Mesenchymal stem cell (in vitro differentiated cells and primary cell): ENCODE measurements at regions not wholly inside any gene's neighbourhood (a gene's known extent, or its start where the extent isn't known, plus 50 kb on each side); places are given as distances from the start of the nearest gene placed in this dataset.
A peak's percentile ranks its signal among the peaks of the same experiment; 100 is the strongest.

ENCODE experiments used
- DNase-seq: peaks from one replicate; pipeline ENCODE4 v3.0.0-alpha.2; 2013
- H2AFZ ChIP-seq: one replicate; pipeline ENCODE4 v1.6.1; 2013; ENCODE audit warnings: low read depth, mild to moderate bottlenecking, control low read depth, inconsistent platforms, low read length, moderate library complexity
- H2AK5ac ChIP-seq: 2 replicates; pipeline ENCODE4 v1.6.1; 2013; ENCODE audit warnings: low read length, moderate library complexity, mild to moderate bottlenecking, inconsistent platforms; ENCODE audit not compliant: severe bottlenecking
- H2BK120ac ChIP-seq: one replicate; pipeline ENCODE4 v1.6.1; 2013; ENCODE audit warnings: low read depth, mild to moderate bottlenecking, inconsistent platforms, low read length, moderate library complexity
- H2BK12ac ChIP-seq, 2 experiments: one replicate each; pipeline ENCODE4 v1.6.1; 2013; ENCODE audit warnings: inconsistent platforms in 2 of 2, low read length in 2 of 2, mild to moderate bottlenecking in 2 of 2, moderate library complexity in 2 of 2, control low read depth in 1 of 2
- H2BK15ac ChIP-seq: one replicate; pipeline ENCODE4 v1.6.1; 2013; ENCODE audit warnings: mild to moderate bottlenecking, low read depth, inconsistent platforms; ENCODE audit not compliant: poor library complexity, severe bottlenecking
- H2BK5ac ChIP-seq: 2 replicates; pipeline ENCODE4 v1.6.1; 2013; ENCODE audit warnings: low read depth, mild to moderate bottlenecking, low read length, control low read depth, inconsistent platforms; ENCODE audit not compliant: poor library complexity, severe bottlenecking
- H3K14ac ChIP-seq, 2 experiments: one replicate each; pipeline ENCODE4 v1.6.1; 2013; ENCODE audit warnings: inconsistent platforms in 2 of 2, low read length in 2 of 2, control low read depth in 1 of 2, mild to moderate bottlenecking in 1 of 2, moderate library complexity in 1 of 2
- H3K18ac ChIP-seq, 2 experiments: one replicate each; pipeline ENCODE4 v1.6.1; 2013; ENCODE audit warnings: inconsistent platforms in 2 of 2, low read length in 2 of 2, control low read depth in 1 of 2, low read depth in 1 of 2, mild to moderate bottlenecking in 1 of 2
- H3K23ac ChIP-seq, 2 experiments: one replicate each; pipeline ENCODE4 v1.6.1; 2013; ENCODE audit warnings: inconsistent platforms in 2 of 2, low read length in 2 of 2, mild to moderate bottlenecking in 2 of 2, moderate library complexity in 2 of 2, control low read depth in 1 of 2
- H3K27ac ChIP-seq: 2 replicates; pipeline ENCODE4 v1.5.1; 2013; ENCODE audit warnings: mild to moderate bottlenecking, moderate library complexity, low read length, control low read depth, inconsistent platforms; ENCODE audit not compliant: poor library complexity, severe bottlenecking
- H3K27me3 ChIP-seq, 2 experiments: 2 replicates each; pipeline versions ENCODE4 v1.6.1 to v1.7.0; 2013; ENCODE audit warnings: low read length in 2 of 2, mild to moderate bottlenecking in 2 of 2, moderate library complexity in 2 of 2, control low read depth in 1 of 2, inconsistent platforms in 1 of 2; ENCODE audit not compliant: control insufficient read depth in 1 of 2, insufficient read depth in 1 of 2
- H3K36me3 ChIP-seq, 2 experiments: 2 replicates each; pipeline versions ENCODE4 v1.6.1 to v1.7.0; 2013; ENCODE audit warnings: low read length in 2 of 2, control low read depth in 1 of 2, inconsistent platforms in 1 of 2, low read depth in 1 of 2, mild to moderate bottlenecking in 1 of 2; ENCODE audit not compliant: insufficient read depth in 2 of 2, control insufficient read depth in 1 of 2
- H3K4ac ChIP-seq, 2 experiments: one replicate each; pipeline ENCODE4 v1.6.1; 2013; ENCODE audit warnings: inconsistent platforms in 2 of 2, low read length in 2 of 2, mild to moderate bottlenecking in 2 of 2, moderate library complexity in 2 of 2, control low read depth in 1 of 2, low read depth in 1 of 2
- H3K4me1 ChIP-seq: 2 replicates; pipeline ENCODE4 v1.6.1; 2013; ENCODE audit warnings: low read depth, low read length, control low read depth; ENCODE audit not compliant: control insufficient read depth, insufficient read depth
- H3K4me2 ChIP-seq: 2 replicates; pipeline ENCODE4 v1.6.1; 2013; ENCODE audit warnings: low read length, mild to moderate bottlenecking, inconsistent platforms; ENCODE audit not compliant: poor library complexity, severe bottlenecking
- H3K4me3 ChIP-seq, 2 experiments: 2 replicates each; pipeline versions ENCODE4 v1.5.1 to v1.7.0; 2013; ENCODE audit warnings: low read length in 2 of 2, mild to moderate bottlenecking in 2 of 2, control low read depth in 1 of 2, low read depth in 1 of 2; ENCODE audit not compliant: insufficient read depth in 1 of 2
- H3K79me1 ChIP-seq: replicated peaks from 2 replicates; pipeline ENCODE4 v1.6.1; 2013; ENCODE audit warnings: mild to moderate bottlenecking, control low read depth, low read length, inconsistent platforms; ENCODE audit not compliant: poor library complexity, severe bottlenecking
- H3K9ac ChIP-seq: 2 replicates; pipeline ENCODE4 v1.7.0; 2013; ENCODE audit warnings: mild to moderate bottlenecking, low read length, moderate library complexity
- H3K9me3 ChIP-seq: 2 replicates; pipeline ENCODE4 v1.7.0; 2013; ENCODE audit warnings: mild to moderate bottlenecking, low read length; ENCODE audit not compliant: control insufficient read depth
- H4K8ac ChIP-seq: one replicate; pipeline ENCODE4 v1.6.1; 2013; ENCODE audit warnings: inconsistent platforms, mild to moderate bottlenecking, low read length, moderate library complexity
- H4K91ac ChIP-seq: one replicate; pipeline ENCODE4 v1.6.1; 2013; ENCODE audit warnings: mild to moderate bottlenecking, low read length, inconsistent platforms
- WGBS: methylation state at CpG from one replicate; pipeline ENCODE4 v1.1.7; 2013; ENCODE audit warnings: mixed read lengths; 5-methylcytosine and 5-hydroxymethylcytosine counted together

DNA sequence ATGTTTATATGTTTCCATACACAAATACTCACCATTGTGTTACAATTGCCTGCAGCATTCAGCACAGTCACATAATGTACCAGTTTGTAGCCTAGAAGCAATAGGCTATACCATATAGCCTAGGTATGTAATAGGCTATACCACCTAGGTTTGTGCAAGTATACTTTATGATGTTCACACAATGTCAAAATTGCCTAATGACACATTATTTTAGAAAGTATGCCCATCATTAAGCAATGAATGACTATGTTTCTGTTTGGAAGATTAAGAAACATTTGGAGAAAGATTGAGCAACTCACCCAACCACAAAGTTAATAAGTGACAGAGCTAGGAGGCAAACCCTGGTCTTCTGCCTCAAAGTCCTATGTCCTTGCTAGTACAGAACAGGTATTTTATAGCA lies 96.8 kb upstream of the GRIA3 start:
- Histone ChIP-seq H3K27ac (no peak overlapping the region), H2AK5ac (no peak overlapping the region), H2AFZ (no peak overlapping the region), H4K91ac (no peak overlapping the region), H3K36me3 (no peaks in the 10 kb centered on the region), H4K8ac (no peak overlapping the region), H3K27me3 (no peaks in the 10 kb centered on the region), H3K79me1 (no peaks in the 10 kb centered on the region), H3K9me3 (no peaks in the 10 kb centered on the region), H3K4me2 (no peak overlapping the region), H3K14ac (no peak overlapping the region), H2BK15ac (no peak overlapping the region), H3K4me1 (no peaks in the 10 kb centered on the region), H3K4me3 (no peak overlapping the region), H3K18ac (no peak overlapping the region), H3K9ac (no peak overlapping the region), H3K4ac (no peak overlapping the region), H3K23ac (no peak overlapping the region), H2BK5ac (no peak overlapping the region), H2BK120ac (no peak overlapping the region), H2BK12ac (no peak overlapping the region)
- peak; percentile 7 for DNase-seq

DNA sequence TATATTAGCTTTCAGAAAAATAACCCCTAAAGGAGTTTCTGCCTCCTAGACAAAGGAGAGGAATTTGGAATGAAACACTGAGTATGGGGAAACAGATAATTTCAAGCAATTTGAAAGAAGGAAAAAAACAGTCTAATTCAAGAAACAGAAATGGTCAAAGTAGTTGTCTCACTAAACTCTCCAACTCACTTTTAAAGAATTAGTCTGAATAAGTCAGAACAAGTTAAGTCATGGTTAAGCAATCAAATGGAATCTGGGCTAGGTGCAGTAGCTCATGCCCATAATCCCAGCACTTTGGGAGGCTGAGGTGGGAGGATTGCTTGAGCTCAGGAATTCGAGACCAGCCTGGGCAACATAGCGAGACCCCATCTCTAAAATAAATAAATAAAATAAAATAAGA lies 95.7 kb upstream of the GRIA3 start:
- no peak overlapping the region for H4K8ac ChIP-seq
- no peak overlapping the region for H2BK5ac ChIP-seq
- no CpG with 5 or more reads among the region's 2 CpGs for WGBS
- H3K18ac ChIP-seq, result no peak overlapping the region
- no peaks in the 10 kb centered on the region for H3K4me1 ChIP-seq
- no peak overlapping the region for H2AFZ ChIP-seq
- H3K9ac ChIP-seq, result no peak overlapping the region
- H2BK120ac ChIP-seq, result no peak overlapping the region
- DNase-seq, result no peak
- no peak overlapping the region for H3K23ac ChIP-seq
- H3K27ac ChIP-seq, result peak overlapping the region; percentile 14
- no peaks in the 10 kb centered on the region for H3K9me3 ChIP-seq
- no peaks in the 10 kb centered on the region for H3K27me3 ChIP-seq
- H3K14ac ChIP-seq, result no peak overlapping the region
- no peaks in the 10 kb centered on the region for H3K79me1 ChIP-seq
- H3K4ac ChIP-seq, result no peak overlapping the region
- H4K91ac ChIP-seq, result no peak overlapping the region
- H2BK12ac ChIP-seq, result no peak overlapping the region
- no peaks in the 10 kb centered on the region for H3K36me3 ChIP-seq
- H3K4me3 ChIP-seq, result no peak overlapping the region
- H2BK15ac ChIP-seq, result no peak overlapping the region
- no peak overlapping the region for H3K4me2 ChIP-seq
- no peak overlapping the region for H2AK5ac ChIP-seq

GRCh38 chrX:123088930-123089329 lies 95.1 kb upstream of the GRIA3 start:
- Histone ChIP-seq H2BK12ac (no peak overlapping the region), H3K79me1 (no peaks in the 10 kb centered on the region)

DNA sequence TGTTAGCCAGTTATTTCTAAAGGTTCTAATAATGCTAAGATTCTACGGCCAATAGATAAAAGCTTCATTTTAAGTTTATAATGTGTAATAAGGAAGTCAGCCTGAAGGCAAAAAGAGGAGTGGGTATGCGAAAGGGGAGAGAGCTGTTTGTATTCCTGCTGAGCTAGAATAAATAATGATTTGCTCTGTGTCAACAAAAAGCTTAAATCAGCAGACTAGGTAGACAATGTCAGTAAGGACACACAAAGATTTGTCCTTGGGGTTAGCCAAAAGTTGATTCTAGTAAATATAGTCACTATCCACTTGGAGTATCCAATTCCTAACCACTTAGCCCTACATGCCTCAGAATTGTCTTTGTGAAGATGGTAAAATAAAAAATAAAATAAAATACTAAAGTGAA lies 90.3 kb upstream of the GRIA3 start:
- no peak for DNase-seq
- Histone ChIP-seq H2BK120ac (no peak overlapping the region), H3K4me1 (no peaks in the 10 kb centered on the region), H3K4me2 (no peak overlapping the region), H2AK5ac (no peak overlapping the region), H3K9ac (no peak overlapping the region), H2BK15ac (no peak overlapping the region), H3K23ac (no peak overlapping the region), H3K36me3 (no peaks in the 10 kb centered on the region), H4K91ac (no peak overlapping the region), H3K27me3 (no peaks in the 10 kb centered on the region), H3K18ac (no peak overlapping the region), H3K27ac (no peak overlapping the region), H2AFZ (no peak overlapping the region), H2BK12ac (no peak overlapping the region), H3K14ac (no peak overlapping the region), H2BK5ac (no peak overlapping the region), H3K4me3 (no peak overlapping the region), H3K4ac (no peak overlapping the region), H4K8ac (no peak overlapping the region), H3K79me1 (no peaks in the 10 kb centered on the region), H3K9me3 (peaks cover 1% of the 10 kb centered on the region)
- 82% methylated on average over 2 of the region's 2 CpGs for WGBS

More at GRCh38 chrX:123088930-123089329, 95.1 kb upstream of the GRIA3 start:
- no peak for DNase-seq
- no peak overlapping the region for H4K91ac ChIP-seq
- H3K36me3 ChIP-seq, result no peaks in the 10 kb centered on the region
- no peak overlapping the region for H3K9ac ChIP-seq
- no peak overlapping the region for H2BK15ac ChIP-seq
- no peak overlapping the region for H3K4me2 ChIP-seq
- H3K4me3 ChIP-seq, result no peak overlapping the region
- no peak overlapping the region for H2AK5ac ChIP-seq
- no peak overlapping the region for H3K18ac ChIP-seq
- H2BK5ac ChIP-seq, result no peak overlapping the region
- H3K14ac ChIP-seq, result no peak overlapping the region
- H3K9me3 ChIP-seq, result no peaks in the 10 kb centered on the region
- H3K4me1 ChIP-seq, result no peaks in the 10 kb centered on the region
- H3K4ac ChIP-seq, result no peak overlapping the region
- no peak overlapping the region for H2BK120ac ChIP-seq
- no peak overlapping the region for H4K8ac ChIP-seq
- no peak overlapping the region for H3K23ac ChIP-seq
- no peak overlapping the region for H3K27ac ChIP-seq
- H2AFZ ChIP-seq, result no peak overlapping the region
- 80% methylated on average over 2 of the region's 3 CpGs for WGBS
- H3K27me3 ChIP-seq, result no peaks in the 10 kb centered on the region
